HG02973 (cell line): ENCODE measurements at regions not wholly inside any gene's neighbourhood (a gene's known extent, or its start where the extent isn't known, plus 50 kb on each side); places are given as distances from the start of the nearest gene placed in this dataset.

Experiments used
- ATAC-seq: cut with Tn5 transposase; IDR thresholded peaks from one replicate; pipeline ENCODE4 v1.9.1; 2021; ENCODE audit warnings: moderate library complexity; ENCODE audit not compliant: unreplicated experiment

GRCh38 chr7:130896051-130896881 lies 162.3 kb upstream of the KLF14 start:
- no peak for ATAC-seq

GRCh38 chr7:130896898-130897514 lies 163.0 kb upstream of the KLF14 start:
- ATAC-seq, result no peak

GRCh38 chr7:130897515-130898419 lies 163.8 kb upstream of the KLF14 start:
- ATAC-seq, result no peak

GRCh38 chr7:130899071-130899560 lies 165.1 kb upstream of the KLF14 start:
- ATAC-seq, result no peak

GRCh38 chr7:130899638-130900401 lies 165.8 kb upstream of the KLF14 start:
- no peak for ATAC-seq

GRCh38 chr7:130900471-130901076 lies 166.6 kb upstream of the KLF14 start:
- no peak for ATAC-seq

- no peak for ATAC-seq
Observed at GRCh38 chr7:130901209-130901783, 167.3 kb upstream of the KLF14 start.

- no peak for ATAC-seq
Observed at GRCh38 chr7:130902755-130903357, 168.8 kb upstream of the KLF14 start.

- no peak for ATAC-seq
Observed at GRCh38 chr7:130903358-130903974, 169.5 kb upstream of the KLF14 start.

GRCh38 chr7:130904031-130904757 lies 170.2 kb upstream of the KLF14 start:
- no peak for ATAC-seq

- ATAC-seq, result no peak
Observed at GRCh38 chr7:130904792-130905191, 170.8 kb upstream of the KLF14 start.

GRCh38 chr7:130906575-130906974 lies 172.6 kb upstream of the KLF14 start:
- no peak for ATAC-seq

- ATAC-seq, result no peak
Observed at GRCh38 chr7:130907439-130907838, 173.4 kb upstream of the KLF14 start.

- ATAC-seq, result no peak
Observed at GRCh38 chr7:130908345-130909160, 174.5 kb upstream of the KLF14 start.

- ATAC-seq, result no peak
Observed at GRCh38 chr7:130909161-130909836, 175.3 kb upstream of the KLF14 start.

GRCh38 chr7:130909881-130910672 lies 176.1 kb upstream of the KLF14 start:
- no peak for ATAC-seq
